ENCODE measurements at regions not wholly inside any gene's neighbourhood (a gene's known extent, or its start where the extent isn't known, plus 50 kb on each side); places are given as distances from the start of the nearest gene placed in this dataset.

DNA sequence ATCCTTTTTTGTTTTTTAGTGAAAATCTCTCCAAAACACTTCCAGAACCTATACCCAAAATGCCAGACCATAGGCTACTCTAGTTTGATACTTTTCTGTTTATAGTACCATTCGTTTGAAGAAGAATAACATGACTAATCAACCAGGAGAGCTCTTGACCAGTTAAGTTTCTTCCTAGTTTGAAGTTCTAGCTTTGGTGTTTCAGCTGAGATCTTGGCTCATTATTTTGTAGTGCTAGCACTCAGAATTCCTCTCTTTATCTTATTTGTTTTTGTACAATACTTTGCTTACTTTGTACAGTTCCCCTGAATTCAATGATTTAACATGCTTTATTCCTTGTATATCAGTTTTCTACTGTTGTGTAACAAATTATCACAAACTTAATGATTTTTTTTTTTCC lies 911.6 kb downstream of the EFNA5 start:
- no peak for DNase-seq (ENCODE audit: low read depth, low spot score)
- Histone ChIP-seq H3K27ac (ENCODE audit: control insufficient read depth, insufficient read depth, low read length) (no peak overlapping the region), H2AFZ (ENCODE audit: control insufficient read depth, low read length) (no peak overlapping the region), H4K20me1 (ENCODE audit: control insufficient read depth, extremely low read depth, insufficient read depth, low read length) (no peaks in the 10 kb centered on the region), H3K4me1 (ENCODE audit: control insufficient read depth, extremely low read depth, insufficient read depth, low read length) (no peaks in the 10 kb centered on the region), H3K27me3 (ENCODE audit: control insufficient read depth, extremely low read depth, insufficient read depth, low read length) (no peaks in the 10 kb centered on the region), H3K36me3 (ENCODE audit: control insufficient read depth in 2 of 2, extremely low read depth in 1 of 2, insufficient read depth in 2 of 2, low read length in 2 of 2) (no peaks in the 10 kb centered on the region), H3K9ac (ENCODE audit: control insufficient read depth, extremely low read depth, insufficient read depth, low read length) (no peak overlapping the region), H3K9me3 (ENCODE audit: control insufficient read depth, low read depth, low read length) (no peaks in the 10 kb centered on the region), H3K4me2 (ENCODE audit: control insufficient read depth, extremely low read depth, insufficient read depth, low read depth, low read length) (no peak overlapping the region), H3K79me2 (ENCODE audit: control insufficient read depth, insufficient read depth, low read length) (no peaks in the 10 kb centered on the region), H3K4me3 (ENCODE audit: control insufficient read depth in 2 of 3, extremely low read depth in 1 of 3, insufficient read depth in 2 of 3, low read depth in 1 of 3, low read length in 3 of 3) (no peak overlapping the region), H3K9me1 (ENCODE audit: control insufficient read depth, extremely low read depth, insufficient read depth, low read length) (no peaks in the 10 kb centered on the region)
- FAIRE-seq, result no peak
- TF ChIP-seq EZH2 (IDR thresholded peaks at IDR 0.05; ENCODE audit: low read length) (no peak), CTCF (optimal IDR thresholded peaks at IDR 0.05 in 1 of 3, IDR thresholded peaks at IDR 0.05 in 1 of 3, conservative IDR thresholded peaks at IDR 0.05 in 1 of 3; ENCODE audit: extremely low read depth in 1 of 3, insufficient read depth in 2 of 3, low read length in 3 of 3) (no peak)
- dilution Hi-C loops (cut with MboI; ENCODE audit: extremely low pct_ligation_motif_present, low sequenced_read_pairs), result no loop called here

GRCh38 chr5:106757672-106758071 lies 913.1 kb downstream of the EFNA5 start:
- TF ChIP-seq EZH2 (IDR thresholded peaks at IDR 0.05; ENCODE audit: low read length) (no peak), CTCF (optimal IDR thresholded peaks at IDR 0.05 in 1 of 3, IDR thresholded peaks at IDR 0.05 in 1 of 3, conservative IDR thresholded peaks at IDR 0.05 in 1 of 3; ENCODE audit: extremely low read depth in 1 of 3, insufficient read depth in 2 of 3, low read length in 3 of 3) (no peak)
- Histone ChIP-seq H3K27ac (ENCODE audit: control insufficient read depth, insufficient read depth, low read length) (no peak overlapping the region), H3K27me3 (ENCODE audit: control insufficient read depth, extremely low read depth, insufficient read depth, low read length) (no peaks in the 10 kb centered on the region), H2AFZ (ENCODE audit: control insufficient read depth, low read length) (no peak overlapping the region), H3K4me3 (ENCODE audit: control insufficient read depth in 2 of 3, extremely low read depth in 1 of 3, insufficient read depth in 2 of 3, low read depth in 1 of 3, low read length in 3 of 3) (no peak overlapping the region), H3K9me1 (ENCODE audit: control insufficient read depth, extremely low read depth, insufficient read depth, low read length) (no peaks in the 10 kb centered on the region), H3K79me2 (ENCODE audit: control insufficient read depth, insufficient read depth, low read length) (no peaks in the 10 kb centered on the region), H4K20me1 (ENCODE audit: control insufficient read depth, extremely low read depth, insufficient read depth, low read length) (no peaks in the 10 kb centered on the region), H3K4me1 (ENCODE audit: control insufficient read depth, extremely low read depth, insufficient read depth, low read length) (no peaks in the 10 kb centered on the region), H3K9me3 (ENCODE audit: control insufficient read depth, low read depth, low read length) (no peaks in the 10 kb centered on the region), H3K4me2 (ENCODE audit: control insufficient read depth, extremely low read depth, insufficient read depth, low read depth, low read length) (no peak overlapping the region), H3K36me3 (ENCODE audit: control insufficient read depth in 2 of 2, extremely low read depth in 1 of 2, insufficient read depth in 2 of 2, low read length in 2 of 2) (no peaks in the 10 kb centered on the region), H3K9ac (ENCODE audit: control insufficient read depth, extremely low read depth, insufficient read depth, low read length) (no peak overlapping the region)
- FAIRE-seq (no peak), DNase-seq (ENCODE audit: low read depth, low spot score) (no peak)
- dilution Hi-C loops (cut with MboI; ENCODE audit: extremely low pct_ligation_motif_present, low sequenced_read_pairs), result no loop called here
